Naive thymus-derived CD8-positive, alpha-beta T cell (primary cell): ENCODE measurements at regions not wholly inside any gene's neighbourhood (a gene's known extent, or its start where the extent isn't known, plus 50 kb on each side); places are given as distances from the start of the nearest gene placed in this dataset.

Experiments
- ATAC-seq, 2 donors: fragments of 150-1000 bp; cut with Tn5 transposase in 1 of 2; sonication (Bioruptor Pico), chemical (Tn5 transposase) in 1 of 2; 1 replicate in 1 of 2; 2 replicates in 1 of 2; pipeline ENCODE4 v1.10.0; 2021; ENCODE audit warnings: mild to moderate bottlenecking in 2 of 2, moderate library complexity in 2 of 2
- POLR2A ChIA-PET: fragments of 350-600 bp; sonication (Branson Sonifier 250); formaldehyde crosslinking; loops from one replicate; lab custom pipeline; 2021; ENCODE audit warnings: antibody characterized with exemption; lab: Charles Lee
- DNase-seq, 10 donors: peaks; one replicate each; pipeline versions ENCODE4 v3.0.0 to v3.0.0-alpha.2; 2020 to 2022
- H3K27ac Mint-ChIP-seq, 10 donors: one replicate each; pipeline ENCODE4 v1.8.0; 2020 to 2022; ENCODE audit warnings: mild to moderate bottlenecking in 10 of 10, mixed read lengths in 10 of 10, moderate library complexity in 4 of 10, inconsistent platforms in 1 of 10
- H3K27me3 Mint-ChIP-seq, 5 donors: one replicate each; pipeline ENCODE4 v1.8.0; 2021 to 2022; ENCODE audit warnings: mixed read lengths in 5 of 5
- H3K36me3 Mint-ChIP-seq, 3 donors: one replicate each; pipeline ENCODE4 v1.8.0; 2020 to 2022; ENCODE audit warnings: mixed read lengths in 3 of 3, mild to moderate bottlenecking in 2 of 3, inconsistent platforms in 1 of 3
- H3K4me1 Mint-ChIP-seq, 4 donors: one replicate each; pipeline ENCODE4 v1.8.0; 2021 to 2022; ENCODE audit warnings: mixed read lengths in 4 of 4
- H3K4me3 Mint-ChIP-seq, 10 donors: one replicate each; pipeline ENCODE4 v1.8.0; 2020 to 2022; ENCODE audit warnings: mild to moderate bottlenecking in 10 of 10, mixed read lengths in 10 of 10, moderate library complexity in 6 of 10, inconsistent platforms in 1 of 10
- H3K9me3 Mint-ChIP-seq, 9 donors: one replicate each; pipeline ENCODE4 v1.8.0; 2020 to 2022; ENCODE audit warnings: mixed read lengths in 9 of 9, mild to moderate bottlenecking in 3 of 9, inconsistent platforms in 1 of 9, moderate library complexity in 1 of 9

GRCh38 chr6:97815301-97815812 is 532.3 kb upstream of the MMS22L start:
- Mint-ChIP-seq H3K36me3 (no peaks in the 10 kb centered on the region), H3K4me3 (no peak overlapping the region), H3K9me3 (peaks cover 0 to 9% (median 0%) of the 10 kb centered on the region in 9 donors), H3K27me3 (no peaks in the 10 kb centered on the region), H3K4me1 (no peaks in the 10 kb centered on the region), H3K27ac (no peak overlapping the region)
- POLR2A ChIA-PET = no interaction called here
- DNase-seq (no peak), ATAC-seq (no peak)

GRCh38 chr6:97816526-97816925 is 533.5 kb upstream of the MMS22L start:
- H3K9me3 Mint-ChIP-seq = peaks cover 0 to 7% (median 0%) of the 10 kb centered on the region in 9 donors
- POLR2A ChIA-PET = no interaction called here
- no peaks in the 10 kb centered on the region for H3K27me3 Mint-ChIP-seq
- no peak for ATAC-seq
- no peak overlapping the region for H3K4me3 Mint-ChIP-seq
- no peaks in the 10 kb centered on the region for H3K4me1 Mint-ChIP-seq
- no peaks in the 10 kb centered on the region for H3K36me3 Mint-ChIP-seq
- DNase-seq = no peak
- no peak overlapping the region for H3K27ac Mint-ChIP-seq

GRCh38 chr6:97819710-97820109 is 536.7 kb upstream of the MMS22L start:
- Mint-ChIP-seq H3K27ac (no peak overlapping the region), H3K27me3 (peaks cover 0 to 4% (median 0%) of the 10 kb centered on the region in 5 donors), H3K36me3 (no peaks in the 10 kb centered on the region), H3K4me1 (no peaks in the 10 kb centered on the region), H3K4me3 (no peak overlapping the region), H3K9me3 (peaks cover 0 to 9% (median 1%) of the 10 kb centered on the region in 9 donors)
- DNase-seq = no peak
- POLR2A ChIA-PET = no interaction called here
- ATAC-seq = no peak

GRCh38 chr6:97820400-97820799 is 537.4 kb upstream of the MMS22L start:
- Mint-ChIP-seq H3K9me3 (peaks cover 0 to 9% (median 1%) of the 10 kb centered on the region in 9 donors), H3K4me1 (no peaks in the 10 kb centered on the region), H3K27me3 (peaks cover 0 to 4% (median 0%) of the 10 kb centered on the region in 5 donors), H3K27ac (no peak overlapping the region), H3K4me3 (no peak overlapping the region), H3K36me3 (no peaks in the 10 kb centered on the region)
- DNase-seq (no peak), ATAC-seq (no peak)
- POLR2A ChIA-PET = no interaction called here

GRCh38 chr6:97822632-97823031 is 539.6 kb upstream of the MMS22L start:
- Mint-ChIP-seq H3K27me3 (peaks cover 0 to 4% (median 0%) of the 10 kb centered on the region in 5 donors), H3K4me3 (no peak overlapping the region), H3K4me1 (no peaks in the 10 kb centered on the region), H3K27ac (no peak overlapping the region), H3K9me3 (peaks cover 0 to 9% (median 0%) of the 10 kb centered on the region in 9 donors), H3K36me3 (no peaks in the 10 kb centered on the region)
- no peak for ATAC-seq
- POLR2A ChIA-PET = no interaction called here
- no peak for DNase-seq

GRCh38 chr6:97841763-97842162 is 558.7 kb upstream of the MMS22L start:
- no peak overlapping the region for H3K4me3 Mint-ChIP-seq
- POLR2A ChIA-PET = no interaction called here
- H3K27me3 Mint-ChIP-seq = no peaks in the 10 kb centered on the region
- no peaks in the 10 kb centered on the region for H3K36me3 Mint-ChIP-seq
- ATAC-seq (no peak), DNase-seq (no peak)
- peaks cover 0 to 7% (median 0%) of the 10 kb centered on the region in 9 donors for H3K9me3 Mint-ChIP-seq
- H3K27ac Mint-ChIP-seq = no peak overlapping the region
- H3K4me1 Mint-ChIP-seq = no peaks in the 10 kb centered on the region

- no peak for ATAC-seq
- no peaks in the 10 kb centered on the region for H3K27me3 Mint-ChIP-seq
- no peak overlapping the region for H3K27ac Mint-ChIP-seq
- no peak for DNase-seq
- POLR2A ChIA-PET = no interaction called here
- H3K9me3 Mint-ChIP-seq = peaks cover 0 to 7% (median 0%) of the 10 kb centered on the region in 9 donors
- no peak overlapping the region for H3K4me3 Mint-ChIP-seq
- no peaks in the 10 kb centered on the region for H3K4me1 Mint-ChIP-seq
- H3K36me3 Mint-ChIP-seq = no peaks in the 10 kb centered on the region
Observed at GRCh38 chr6:97842521-97842920, 559.5 kb upstream of the MMS22L start.

- POLR2A ChIA-PET = no interaction called here
- Mint-ChIP-seq H3K27ac (no peak overlapping the region), H3K4me3 (no peak overlapping the region), H3K9me3 (peaks cover 0 to 2% (median 0%) of the 10 kb centered on the region in 9 donors), H3K27me3 (no peaks in the 10 kb centered on the region), H3K36me3 (no peaks in the 10 kb centered on the region), H3K4me1 (no peaks in the 10 kb centered on the region)
- ATAC-seq = no peak
- no peak for DNase-seq
Observed at GRCh38 chr6:97849390-97849789, 566.4 kb upstream of the MMS22L start.

GRCh38 chr6:97850458-97851212 is 567.6 kb upstream of the MMS22L start:
- Mint-ChIP-seq H3K4me1 (no peaks in the 10 kb centered on the region), H3K4me3 (no peak overlapping the region), H3K27ac (no peak overlapping the region), H3K27me3 (no peaks in the 10 kb centered on the region), H3K9me3 (no peaks in the 10 kb centered on the region), H3K36me3 (no peaks in the 10 kb centered on the region)
- POLR2A ChIA-PET = no interaction called here
- DNase-seq (no peak), ATAC-seq (no peak)

- POLR2A ChIA-PET = no interaction called here
- Mint-ChIP-seq H3K36me3 (no peaks in the 10 kb centered on the region), H3K27ac (no peak overlapping the region), H3K9me3 (peaks cover 0 to 4% (median 0%) of the 10 kb centered on the region in 9 donors), H3K4me1 (no peaks in the 10 kb centered on the region), H3K4me3 (no peak overlapping the region), H3K27me3 (no peaks in the 10 kb centered on the region)
- ATAC-seq (no peak), DNase-seq (no peak)
Observed at GRCh38 chr6:97863697-97864096, 580.7 kb upstream of the MMS22L start.

GRCh38 chr6:97864366-97864765 is 581.4 kb upstream of the MMS22L start:
- H3K27ac Mint-ChIP-seq = no peak overlapping the region
- peaks cover 0 to 4% (median under 1%) of the 10 kb centered on the region in 9 donors for H3K9me3 Mint-ChIP-seq
- H3K4me1 Mint-ChIP-seq = no peaks in the 10 kb centered on the region
- no peaks in the 10 kb centered on the region for H3K36me3 Mint-ChIP-seq
- H3K27me3 Mint-ChIP-seq = no peaks in the 10 kb centered on the region
- ATAC-seq (no peak), DNase-seq (no peak)
- POLR2A ChIA-PET = no interaction called here
- H3K4me3 Mint-ChIP-seq = no peak overlapping the region

- Mint-ChIP-seq H3K27me3 (no peaks in the 10 kb centered on the region), H3K4me1 (no peaks in the 10 kb centered on the region), H3K9me3 (peaks cover 0 to 4% (median 2%) of the 10 kb centered on the region in 9 donors), H3K36me3 (no peaks in the 10 kb centered on the region), H3K4me3 (no peak overlapping the region), H3K27ac (no peak overlapping the region)
- DNase-seq (no peak), ATAC-seq (no peak)
- POLR2A ChIA-PET = no interaction called here
Observed at GRCh38 chr6:97864826-97865225, 581.8 kb upstream of the MMS22L start.

GRCh38 chr6:97865612-97866011 is 582.6 kb upstream of the MMS22L start:
- H3K4me3 Mint-ChIP-seq = no peak overlapping the region
- no peak for ATAC-seq
- no peaks in the 10 kb centered on the region for H3K27me3 Mint-ChIP-seq
- H3K36me3 Mint-ChIP-seq = no peaks in the 10 kb centered on the region
- POLR2A ChIA-PET = no interaction called here
- H3K9me3 Mint-ChIP-seq = peaks cover 0 to 4% (median 2%) of the 10 kb centered on the region in 9 donors
- no peak for DNase-seq
- H3K27ac Mint-ChIP-seq = no peak overlapping the region
- no peaks in the 10 kb centered on the region for H3K4me1 Mint-ChIP-seq

- no peaks in the 10 kb centered on the region for H3K36me3 Mint-ChIP-seq
Observed at GRCh38 chr6:97866616-97867015, 583.6 kb upstream of the MMS22L start.

More at GRCh38 chr6:97866616-97867015, 583.6 kb upstream of the MMS22L start:
- Mint-ChIP-seq H3K4me1 (no peaks in the 10 kb centered on the region), H3K4me3 (no peak overlapping the region), H3K27me3 (no peaks in the 10 kb centered on the region), H3K27ac (no peak overlapping the region), H3K9me3 (peaks cover 0 to 4% (median 2%) of the 10 kb centered on the region in 9 donors)
- ATAC-seq (no peak), DNase-seq (no peak)
- POLR2A ChIA-PET = no interaction called here
